ENCODE measurements at regions not wholly inside any gene's neighbourhood (a gene's known extent, or its start where the extent isn't known, plus 50 kb on each side); places are given as distances from the start of the nearest gene placed in this dataset.

GRCh38 chr2:163456953-163457743 is 278.7 kb downstream of the FIGN start:
- no peak for DNase-seq

- no peak for DNase-seq
These were observed 280.0 kb downstream of the FIGN start for GRCh38 chr2:163455815-163456214.

- DNase-seq, result no peak
These were observed 281.9 kb downstream of the FIGN start for GRCh38 chr2:163453920-163454319.

GRCh38 chr2:163441603-163442002 is 294.2 kb downstream of the FIGN start:
- no peak for DNase-seq

GRCh38 chr2:163436963-163437362 is 298.8 kb downstream of the FIGN start:
- DNase-seq, result no peak

DNA sequence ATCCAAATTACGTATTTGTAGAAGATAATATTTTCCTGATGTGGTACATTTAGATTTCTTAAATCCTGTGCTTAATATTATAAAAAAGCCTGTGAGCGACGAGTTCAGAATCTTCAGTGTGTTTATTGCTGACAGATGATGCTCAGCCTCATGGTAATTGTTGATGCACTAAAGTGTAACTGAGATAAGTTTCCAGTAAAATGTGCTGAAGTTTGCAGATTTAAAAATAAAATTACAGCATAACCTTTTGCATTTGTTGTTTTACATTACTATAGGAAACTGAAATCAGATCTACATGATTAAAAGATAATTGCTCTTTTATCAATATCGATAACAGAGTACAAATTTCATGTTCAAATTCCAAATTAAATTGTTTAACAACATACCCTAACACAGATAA is 307.6 kb downstream of the FIGN start:
- no peak for DNase-seq

DNA sequence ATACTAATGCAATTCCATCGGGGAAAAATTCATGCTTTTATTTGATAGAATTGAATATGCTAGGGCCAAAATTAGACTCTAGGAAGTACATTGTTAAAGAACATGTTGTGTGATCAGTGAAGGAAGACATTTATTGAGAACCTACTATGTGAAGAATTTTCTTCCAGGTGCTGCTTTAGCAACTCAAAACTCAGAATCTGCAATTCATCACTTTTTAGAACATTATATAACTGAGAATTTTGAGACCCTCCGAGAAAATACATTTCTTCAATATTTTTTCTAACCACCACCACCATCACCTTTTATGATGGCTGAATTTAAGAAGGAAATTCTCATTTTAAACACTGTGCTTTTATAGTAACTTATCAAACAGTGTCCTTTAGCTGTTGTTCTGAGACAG is 315.2 kb downstream of the FIGN start:
- DNase-seq, result no peak

- no peak for DNase-seq
These were observed 316.6 kb downstream of the FIGN start for GRCh38 chr2:163419000-163419830.

GRCh38 chr2:163417596-163418337 is 318.0 kb downstream of the FIGN start:
- no peak for DNase-seq

- no peak for DNase-seq
These were observed 321.7 kb downstream of the FIGN start for GRCh38 chr2:163414121-163414520.

DNA sequence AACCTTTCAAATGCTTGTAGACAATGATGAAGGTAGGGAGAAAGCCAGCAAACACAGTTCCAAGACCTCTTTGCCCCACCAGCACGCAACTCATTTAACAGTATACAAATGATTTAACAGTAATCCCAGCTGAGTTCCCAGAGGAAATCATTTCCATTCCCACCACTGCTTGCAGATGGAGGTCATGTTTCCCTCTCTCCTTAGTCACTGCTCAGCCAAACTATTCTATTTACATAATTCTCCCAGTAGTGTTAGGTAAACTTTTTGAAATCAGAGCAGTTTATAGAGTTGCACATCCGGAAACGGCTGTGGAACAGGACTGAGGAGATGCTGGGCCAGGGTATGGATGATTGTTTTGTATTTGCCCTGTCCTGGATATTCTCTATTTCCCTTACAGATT is 328.5 kb downstream of the FIGN start:
- DNase-seq, result no peak

GRCh38 chr2:163405298-163405697 is 330.5 kb downstream of the FIGN start:
- DNase-seq, result no peak

DNA sequence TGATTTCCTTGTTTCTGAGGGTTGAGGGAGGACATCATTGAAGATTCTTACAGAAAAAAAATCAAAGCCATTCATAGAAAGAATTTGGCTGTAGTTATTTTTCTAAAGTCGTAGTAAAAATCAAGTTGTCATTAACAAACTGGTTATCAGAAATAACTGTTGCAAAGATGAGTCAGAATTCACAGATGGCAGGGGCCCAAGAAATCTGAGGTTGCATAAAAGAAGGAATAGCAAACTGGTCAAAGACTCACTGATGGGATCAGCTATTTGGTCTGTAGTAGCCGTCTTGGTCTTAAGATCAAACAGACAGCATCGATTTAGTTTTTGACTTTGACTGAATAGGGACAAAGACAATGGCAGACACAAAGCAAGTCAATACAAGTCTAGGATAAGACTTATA is 334.3 kb downstream of the FIGN start:
- DNase-seq, result no peak

DNA sequence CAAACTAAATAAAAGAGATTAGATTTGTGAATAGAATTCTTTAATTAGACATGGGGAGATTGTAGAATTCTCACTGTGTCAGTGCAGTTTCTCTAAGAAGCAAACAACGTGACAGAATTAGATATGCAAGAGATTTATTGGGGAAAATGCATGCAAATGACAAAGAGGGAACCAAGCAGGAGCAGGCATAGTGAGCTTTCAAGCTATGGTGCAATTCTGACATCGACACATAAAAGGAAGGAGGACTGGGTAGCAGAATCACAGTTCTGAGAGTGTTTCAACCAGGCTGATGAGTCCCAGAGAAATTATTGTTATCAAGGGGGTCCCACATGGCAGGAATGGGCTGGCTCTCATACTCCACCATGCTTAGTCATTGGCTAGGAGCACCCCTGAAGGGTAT is 338.4 kb downstream of the FIGN start:
- DNase-seq, result no peak

- DNase-seq, result no peak
These were observed 340.2 kb downstream of the FIGN start for GRCh38 chr2:163395602-163396001.

- no peak for DNase-seq
These were observed 346.0 kb downstream of the FIGN start for GRCh38 chr2:163389838-163390237.

- no peak for DNase-seq
These were observed 360.3 kb downstream of the FIGN start for GRCh38 chr2:163375472-163375871.

GRCh38 chr2:163375070-163375469 is 360.7 kb downstream of the FIGN start:
- no peak for DNase-seq

DNA sequence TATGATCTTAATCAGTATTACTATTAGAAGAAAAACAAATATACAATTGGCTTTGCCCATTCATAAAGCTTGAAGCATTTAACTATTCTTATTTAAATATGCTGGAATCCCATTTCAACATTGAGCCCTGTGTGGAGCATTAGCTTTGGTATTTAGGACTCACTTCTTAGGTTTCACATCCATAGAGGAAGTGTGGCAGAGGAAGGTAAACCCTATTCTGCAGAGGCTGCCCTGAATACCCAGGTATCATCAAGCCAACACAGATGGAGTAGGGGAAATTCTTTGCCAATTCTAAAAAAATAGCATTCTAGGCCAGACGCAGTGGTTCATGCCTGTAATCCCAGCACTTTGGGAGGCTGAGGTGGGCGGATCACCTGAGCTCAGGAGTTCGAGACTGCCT is 361.5 kb downstream of the FIGN start:
- no peak for DNase-seq

GRCh38 chr2:163373496-163373895 is 362.3 kb downstream of the FIGN start:
- DNase-seq, result no peak

DNA sequence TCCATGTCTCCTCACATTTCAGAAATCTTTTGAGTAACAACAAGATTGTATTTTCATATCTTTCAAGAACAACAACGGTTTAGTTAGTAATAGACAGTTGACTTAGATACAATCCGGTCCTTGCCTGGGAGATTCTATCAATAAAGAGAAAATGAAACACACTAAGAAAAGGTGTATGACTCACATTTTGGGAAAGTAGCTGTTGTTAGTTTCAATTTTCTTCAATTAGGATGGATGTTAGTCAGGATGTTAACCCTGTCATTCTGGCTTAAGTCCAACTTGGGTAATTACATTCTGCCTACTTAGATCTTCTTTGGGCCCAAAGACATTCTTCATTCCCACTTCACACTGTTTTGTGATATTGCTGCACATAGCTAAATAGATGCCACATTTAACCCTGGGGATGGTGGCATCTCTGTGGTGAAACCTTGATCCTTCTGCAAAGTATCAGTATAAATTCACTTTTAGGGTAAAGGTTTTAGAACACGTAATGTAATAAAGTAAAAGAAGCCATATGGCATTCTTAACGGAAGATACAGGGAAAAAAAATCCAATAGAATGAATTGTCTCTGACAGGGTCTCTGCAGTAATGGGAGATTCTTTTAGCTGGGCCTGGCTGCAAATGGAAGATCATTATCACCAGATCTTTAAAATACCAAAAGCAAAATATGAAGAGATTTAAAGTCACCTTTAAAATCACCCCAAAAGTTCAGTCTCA is 365.5 kb downstream of the FIGN start:
- no peak for DNase-seq

DNA sequence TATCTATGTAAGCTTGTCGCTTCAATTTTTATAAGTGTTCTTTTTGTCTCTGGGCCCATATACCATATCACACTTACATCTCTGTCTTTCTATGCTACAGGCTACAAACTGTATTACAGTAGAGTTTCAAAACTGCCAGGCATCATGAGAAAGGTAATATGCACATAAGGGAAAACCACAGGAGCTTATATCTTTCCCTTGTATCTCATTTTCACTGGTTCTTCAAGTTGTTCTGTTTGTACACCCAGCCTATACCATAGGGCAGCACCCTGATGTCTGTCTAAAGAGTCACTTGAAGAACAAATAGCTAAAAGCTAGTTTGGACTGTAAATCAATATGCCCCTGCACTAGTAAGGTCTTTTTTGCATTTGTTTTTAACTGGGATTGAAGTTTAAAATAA is 366.7 kb downstream of the FIGN start:
- DNase-seq, result no peak

GRCh38 chr2:163368655-163369054 is 367.2 kb downstream of the FIGN start:
- no peak for DNase-seq
